Putamen (tissue), 1 donor: ENCODE measurements at regions not wholly inside any gene's neighbourhood (a gene's known extent, or its start where the extent isn't known, plus 50 kb on each side); places are given as distances from the start of the nearest gene placed in this dataset.
"Not testable (repeated sequence)": the region's sequence is repeated elsewhere in the genome, so short reads cannot be mapped to it uniquely, and the experiment has no call there.

Experiments
- DNase-seq: peaks from one replicate; pipeline ENCODE4 v3.0.0-alpha.2; 2016; ENCODE audit warnings: low spot score

- DNase-seq, result no peak
Observed at GRCh38 chr7:125459038-125459437, 529.4 kb upstream of the POT1 start.

DNA sequence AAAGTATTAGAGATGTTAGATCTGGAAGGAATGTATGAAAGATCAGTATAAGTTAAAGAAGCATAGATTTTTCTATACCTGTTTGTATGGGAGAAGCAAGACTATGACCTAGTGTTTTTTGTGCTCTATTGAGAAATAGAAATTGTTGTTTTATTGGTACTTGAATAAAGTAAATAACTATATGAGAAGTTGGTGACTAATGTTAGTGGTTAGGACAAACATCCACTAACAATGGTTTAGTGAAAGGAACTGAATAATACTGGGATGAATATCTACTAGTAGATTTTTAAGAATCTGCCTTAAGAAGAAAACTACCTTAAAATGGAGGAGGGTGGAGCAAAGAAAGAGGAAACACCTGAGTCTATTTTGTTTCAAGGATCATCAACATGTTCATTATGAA is 521.1 kb upstream of the POT1 start:
- DNase-seq, result no peak

- DNase-seq, result no peak
Observed at GRCh38 chr7:125445836-125446235, 516.2 kb upstream of the POT1 start.

GRCh38 chr7:125444864-125445263 is 515.2 kb upstream of the POT1 start:
- DNase-seq, result no peak

- no peak for DNase-seq
Observed at GRCh38 chr7:125436220-125436619, 506.6 kb upstream of the POT1 start.

- no peak for DNase-seq
Observed at GRCh38 chr7:125431349-125431748, 501.7 kb upstream of the POT1 start.

GRCh38 chr7:125430013-125430412 is 500.4 kb upstream of the POT1 start:
- no peak for DNase-seq

DNA sequence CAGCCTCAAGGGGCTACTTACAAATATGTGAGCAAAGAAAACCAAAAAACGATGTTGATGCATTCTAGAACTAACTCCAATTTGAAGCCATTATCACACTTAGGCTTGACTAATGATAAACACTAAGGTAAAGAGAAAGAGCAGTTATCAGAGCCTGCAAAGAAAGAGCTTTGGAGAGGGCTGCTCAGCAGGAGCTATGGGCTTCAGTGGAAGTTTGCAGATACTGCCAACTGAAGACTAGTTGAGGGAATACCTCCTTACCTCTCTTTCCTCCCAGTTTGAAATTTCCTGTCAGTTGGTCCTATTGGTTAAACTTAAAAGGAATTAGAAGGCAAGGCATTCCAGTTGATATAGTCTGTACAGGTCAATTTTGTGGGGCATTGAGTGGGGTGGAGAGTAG is 498.1 kb upstream of the POT1 start:
- no peak for DNase-seq

DNA sequence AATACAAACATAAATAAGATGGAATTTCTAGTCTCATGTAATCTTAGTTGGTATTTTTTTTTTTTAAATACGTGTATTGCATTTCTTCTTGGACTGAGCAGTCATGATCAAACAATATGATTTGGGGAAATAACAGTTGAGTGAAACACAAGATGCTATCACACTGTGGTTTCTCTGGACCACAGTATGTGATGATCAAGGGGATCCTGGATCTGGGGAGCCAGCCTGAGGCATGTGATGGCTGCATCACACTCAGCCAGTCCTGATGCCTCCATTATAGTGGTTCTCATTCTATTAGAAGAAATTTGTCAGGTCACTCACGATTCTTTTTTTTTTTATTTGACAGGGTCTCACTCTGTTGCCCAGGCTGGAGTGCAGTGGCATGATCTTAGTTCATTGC is 495.9 kb upstream of the POT1 start:
- DNase-seq, result no peak

DNA sequence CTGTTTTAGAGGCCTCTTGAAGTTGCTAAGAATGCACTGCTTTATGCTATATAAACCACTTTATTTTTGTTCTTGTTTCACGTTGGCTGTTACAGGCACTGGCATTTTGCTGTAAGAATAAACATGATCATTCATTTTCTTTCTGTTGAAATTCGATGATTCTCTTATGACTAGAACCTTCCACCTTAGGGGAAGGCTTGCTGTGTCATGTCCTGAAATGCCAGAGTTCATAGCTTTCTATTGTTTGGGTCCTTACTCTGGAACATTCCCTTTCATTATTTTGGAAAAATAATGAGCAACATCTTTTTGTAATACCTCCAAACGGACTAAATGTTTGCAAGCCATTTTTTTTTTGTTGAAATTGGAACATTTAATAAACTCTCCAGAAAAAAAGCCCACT is 495.1 kb upstream of the POT1 start:
- no peak for DNase-seq

DNA sequence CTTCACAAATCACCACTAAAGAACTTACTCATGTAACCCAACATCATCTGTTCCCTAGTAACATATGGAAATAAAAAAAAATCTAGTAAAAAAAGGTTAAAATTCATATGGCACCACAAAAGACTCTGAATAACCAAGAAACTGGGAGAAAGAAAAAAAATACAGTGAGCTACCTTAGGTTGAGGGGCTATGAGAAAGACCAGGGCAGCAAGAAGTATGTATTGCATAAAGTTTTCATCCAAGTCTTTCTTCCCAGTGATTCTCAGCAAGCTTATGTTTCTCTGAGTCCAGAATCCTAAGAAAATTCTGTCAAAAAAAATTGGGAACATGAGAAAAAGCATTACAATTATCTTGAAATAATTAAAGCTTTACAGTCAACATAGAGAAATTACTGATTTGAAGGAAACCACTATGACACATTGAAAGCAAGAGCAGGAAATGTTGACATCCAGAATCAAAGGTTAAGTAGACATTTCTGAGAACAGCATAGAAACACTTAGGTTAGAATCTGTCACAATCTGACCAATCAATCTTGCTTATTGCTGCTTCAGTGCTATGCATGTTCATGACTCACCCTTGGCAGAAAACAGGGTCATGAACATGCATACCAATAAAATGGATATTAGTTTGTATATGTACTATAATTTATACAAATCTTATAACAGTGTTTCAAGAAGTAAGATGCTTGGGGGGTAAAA is 494.0 kb upstream of the POT1 start:
- DNase-seq, result no peak

GRCh38 chr7:125421407-125421806 is 491.8 kb upstream of the POT1 start:
- DNase-seq, result not testable (repeated sequence)

GRCh38 chr7:125412890-125413665 is 483.5 kb upstream of the POT1 start:
- DNase-seq, result no peak

GRCh38 chr7:125409921-125410320 is 480.3 kb upstream of the POT1 start:
- no peak for DNase-seq

DNA sequence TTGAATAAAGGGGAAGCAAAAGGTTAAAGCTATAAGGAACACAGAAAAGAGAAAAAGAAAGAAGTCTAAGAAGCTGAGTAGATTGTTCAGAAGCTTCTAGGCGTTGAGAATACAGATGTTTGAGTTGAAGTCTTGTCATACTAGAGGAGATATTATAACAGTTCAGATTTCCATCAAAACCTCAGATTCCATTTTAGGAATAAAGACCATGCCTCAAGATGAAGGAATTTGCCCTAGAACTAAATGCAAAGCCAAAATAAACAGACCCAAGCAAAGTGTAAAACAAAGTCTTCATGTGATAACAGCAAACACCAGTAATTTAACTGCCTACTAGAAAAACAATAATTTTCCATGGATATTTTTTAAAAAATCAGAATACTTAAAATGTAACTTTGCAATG is 476.5 kb upstream of the POT1 start:
- no peak for DNase-seq

- DNase-seq, result no peak
Observed at GRCh38 chr7:125399408-125399807, 469.8 kb upstream of the POT1 start.

DNA sequence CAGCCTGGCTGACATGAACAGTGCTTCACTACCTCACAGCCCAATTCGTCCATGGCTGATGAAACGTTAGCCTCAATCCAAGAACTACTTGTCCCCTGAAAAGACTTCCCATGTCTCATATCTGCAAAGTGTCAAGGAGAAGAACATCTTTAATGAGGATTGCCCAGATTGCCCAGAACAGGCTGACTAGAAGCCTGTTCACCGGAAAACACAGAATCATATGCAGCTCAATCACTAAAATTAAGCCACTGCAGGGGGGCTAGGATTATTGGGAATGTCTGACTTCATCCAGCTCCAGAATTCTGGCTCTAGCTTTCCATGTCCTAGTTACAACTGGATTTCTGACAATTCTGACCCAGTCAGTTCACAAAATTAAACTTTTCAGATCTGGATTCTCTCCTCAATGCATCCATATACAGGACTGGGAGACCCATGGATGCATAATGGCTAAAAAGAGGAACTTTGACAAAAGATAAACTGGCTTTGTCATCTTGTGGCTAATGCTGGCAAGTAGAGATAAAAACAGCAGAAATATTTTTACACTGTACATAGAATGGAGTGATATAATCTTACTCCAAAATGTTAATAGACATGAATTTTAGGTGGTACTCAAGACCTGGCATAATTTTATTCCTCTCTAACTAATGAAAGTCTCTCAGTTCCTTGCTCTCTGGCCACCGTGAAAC is 467.0 kb upstream of the POT1 start:
- DNase-seq, result no peak

- DNase-seq, result no peak
Observed at GRCh38 chr7:125391921-125392320, 462.3 kb upstream of the POT1 start.

- DNase-seq, result no peak
Observed at GRCh38 chr7:125390981-125391380, 461.4 kb upstream of the POT1 start.

GRCh38 chr7:125386211-125386610 is 456.6 kb upstream of the POT1 start:
- no peak for DNase-seq

- no peak for DNase-seq
Observed at GRCh38 chr7:125383324-125383723, 453.7 kb upstream of the POT1 start.

GRCh38 chr7:125382401-125382800 is 452.8 kb upstream of the POT1 start:
- DNase-seq, result no peak

DNA sequence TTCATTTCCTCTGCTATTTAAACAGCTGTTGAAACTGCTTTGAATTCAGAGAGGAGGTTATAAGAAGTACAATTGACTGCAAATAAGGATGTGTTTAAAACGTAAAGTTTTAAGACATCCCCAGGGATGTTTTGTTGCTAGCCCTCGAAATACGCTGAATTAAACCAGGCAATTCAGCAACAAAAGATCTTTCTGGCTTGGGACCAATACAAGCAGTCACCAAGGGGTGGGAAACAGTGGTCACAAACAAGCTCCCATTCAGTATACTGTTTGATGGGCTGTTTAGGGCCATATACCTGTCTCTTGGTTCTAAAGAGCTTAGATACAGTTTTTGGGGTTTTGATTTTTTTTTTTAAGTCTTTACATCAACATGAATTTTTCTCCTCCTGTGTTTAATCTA is 446.3 kb upstream of the POT1 start:
- no peak for DNase-seq
